Tibial nerve (tissue), 4 donors: ENCODE measurements at regions not wholly inside any gene's neighbourhood (a gene's known extent, or its start where the extent isn't known, plus 50 kb on each side); places are given as distances from the start of the nearest gene placed in this dataset.

Experiments used
- DNase-seq, 2 donors: peaks; one replicate each; pipeline ENCODE4 v3.0.0-alpha.2; 2019; ENCODE audit warnings: low spot score in 2 of 2
- H3K27ac ChIP-seq, 4 donors: fragments of 200-600 bp; sonication (generic) in 3 of 4; one replicate each; pipeline ENCODE4 v1.5.1; 2017 to 2019; ENCODE audit warnings: mild to moderate bottlenecking in 1 of 4
- H3K27me3 ChIP-seq, 2 donors: fragments of 200-600 bp; sonication (generic) in 1 of 2; one replicate each; pipeline versions ENCODE4 v1.5.1 to v1.6.0; 2017 to 2019
- H3K36me3 ChIP-seq, 3 donors: fragments of 200-600 bp; sonication (generic); one replicate each; pipeline ENCODE4 v1.5.1; 2018 to 2019
- H3K4me1 ChIP-seq, 4 donors: fragments of 200-600 bp; sonication (generic) in 3 of 4; one replicate each; pipeline ENCODE4 v1.5.1; 2017 to 2019
- H3K4me3 ChIP-seq, 4 donors: fragments of 200-600 bp; sonication (generic) in 3 of 4; one replicate each; pipeline ENCODE4 v1.5.1; 2017 to 2019; ENCODE audit warnings: mild to moderate bottlenecking in 1 of 4, moderate library complexity in 1 of 4
- H3K9me3 ChIP-seq, 4 donors: fragments of 200-600 bp; sonication (generic) in 3 of 4; one replicate each; pipeline ENCODE4 v1.5.1; 2017 to 2019
- CTCF ChIP-seq, 5 experiments: fragments of 200-600 bp in 3 of 5; fragments of 450-650 bp in 2 of 5; sonication (generic) in 3 of 5; IDR thresholded peaks; one replicate each; pipeline ENCODE4 v1.5.1; 2016 to 2019; ENCODE audit warnings: antibody characterized with exemption in 5 of 5, mild to moderate bottlenecking in 3 of 5, moderate library complexity in 2 of 5
- EP300 ChIP-seq, 2 donors: sonication (generic); formaldehyde crosslinking; IDR thresholded peaks; one replicate each; pipeline ENCODE4 v1.6.1; 2017; ENCODE audit warnings: antibody characterized with exemption in 2 of 2, mild to moderate bottlenecking in 1 of 2
- POLR2A ChIP-seq, 2 donors: fragments of 450-650 bp; IDR thresholded peaks; one replicate each; pipeline ENCODE4 v1.6.1; 2017; ENCODE audit warnings: antibody characterized with exemption in 2 of 2, mild to moderate bottlenecking in 2 of 2, moderate library complexity in 2 of 2
- WGBS, 2 donors: methylation state at CpG; one replicate each; pipeline ENCODE4 v1.1.5; 2018; 5-methylcytosine and 5-hydroxymethylcytosine counted together

- no peak for DNase-seq
- no peak for TF ChIP-seq POLR2A (IDR thresholded peaks at IDR 0.05)
- TF ChIP-seq CTCF (IDR thresholded peaks at IDR 0.05) = no peak
- no peak for TF ChIP-seq EP300 (IDR thresholded peaks at IDR 0.05)
- peaks cover 0 to 6% (median 0%) of the 10 kb centered on the region in 4 donors for H3K4me1 ChIP-seq
- no peaks in the 10 kb centered on the region for H3K27me3 ChIP-seq
- no peaks in the 10 kb centered on the region for H3K36me3 ChIP-seq
- H3K4me3 ChIP-seq = no peak overlapping the region
- peaks cover 0 to 19% (median 4%) of the 10 kb centered on the region in 4 donors for H3K9me3 ChIP-seq
- H3K27ac ChIP-seq = no peak overlapping the region
- WGBS, 2 donors = 73 to 84% methylated on average over 2 of the region's 2 CpGs
These were observed 152.9 kb upstream of the FOXN2 start for GRCh38 chr2:48161628-48162027.

- Histone ChIP-seq H3K36me3 (no peaks in the 10 kb centered on the region), H3K27ac (peak overlapping the region in 1 of 4 donors; percentile 65), H3K4me3 (no peak overlapping the region), H3K9me3 (peaks cover 0 to 11% (median 0%) of the 10 kb centered on the region in 4 donors), H3K27me3 (no peaks in the 10 kb centered on the region), H3K4me1 (peaks cover 0 to 6% (median 0%) of the 10 kb centered on the region in 4 donors)
- TF ChIP-seq EP300 (IDR thresholded peaks at IDR 0.05) (no peak), CTCF (IDR thresholded peaks at IDR 0.05) (no peak), POLR2A (IDR thresholded peaks at IDR 0.05) (no peak)
- no peak for DNase-seq
These were observed 151.7 kb upstream of the FOXN2 start for GRCh38 chr2:48162742-48163141.

GRCh38 chr2:48165070-48165753 lies 149.3 kb upstream of the FOXN2 start:
- Histone ChIP-seq H3K4me3 (no peak overlapping the region), H3K4me1 (peaks cover 0 to 6% (median 0%) of the 10 kb centered on the region in 4 donors), H3K9me3 (peaks cover 0 to 5% (median 0%) of the 10 kb centered on the region in 4 donors), H3K27me3 (no peaks in the 10 kb centered on the region), H3K27ac (no peak overlapping the region), H3K36me3 (no peaks in the 10 kb centered on the region)
- no peak for DNase-seq
- TF ChIP-seq CTCF (IDR thresholded peaks at IDR 0.05) (no peak), POLR2A (IDR thresholded peaks at IDR 0.05) (no peak), EP300 (IDR thresholded peaks at IDR 0.05) (no peak)
- WGBS, 2 donors = 89 to 90% methylated on average over 3 of the region's 3 CpGs

- Histone ChIP-seq H3K4me3 (no peak overlapping the region), H3K36me3 (no peaks in the 10 kb centered on the region), H3K4me1 (no peaks in the 10 kb centered on the region), H3K27me3 (no peaks in the 10 kb centered on the region), H3K9me3 (no peaks in the 10 kb centered on the region), H3K27ac (no peak overlapping the region)
- DNase-seq = no peak
- WGBS, 2 donors = 60 to 70% methylated on average over 2 of the region's 2 CpGs
- TF ChIP-seq CTCF (IDR thresholded peaks at IDR 0.05) (no peak), EP300 (IDR thresholded peaks at IDR 0.05) (peak in 1 of 2 donors; percentile 41), POLR2A (IDR thresholded peaks at IDR 0.05) (no peak)
These were observed 145.3 kb upstream of the FOXN2 start for GRCh38 chr2:48169141-48169592.

- DNase-seq = no peak
These were observed 144.2 kb upstream of the FOXN2 start for GRCh38 chr2:48170281-48170680.

More at GRCh38 chr2:48170281-48170680, 144.2 kb upstream of the FOXN2 start:
- Histone ChIP-seq H3K27ac (no peak overlapping the region), H3K36me3 (no peaks in the 10 kb centered on the region), H3K9me3 (no peaks in the 10 kb centered on the region), H3K4me1 (peaks cover 0 to 7% (median 0%) of the 10 kb centered on the region in 4 donors), H3K4me3 (no peak overlapping the region), H3K27me3 (no peaks in the 10 kb centered on the region)
- TF ChIP-seq CTCF (IDR thresholded peaks at IDR 0.05) (no peak), EP300 (IDR thresholded peaks at IDR 0.05) (no peak), POLR2A (IDR thresholded peaks at IDR 0.05) (no peak)
- 90 to 94% methylated on average over 4 of the region's 4 CpGs for WGBS, 2 donors
